SKM-1 treated with dmso at 0.1 percent for 144 hours (cell line): ENCODE measurements at regions not wholly inside any gene's neighbourhood (a gene's known extent, or its start where the extent isn't known, plus 50 kb on each side); places are given as distances from the start of the nearest gene placed in this dataset.
"Not testable (repeated sequence)": the region's sequence is repeated elsewhere in the genome, so short reads cannot be mapped to it uniquely, and the experiment has no call there.

Experiments
- DNase-seq: peaks from one replicate; lab custom pipeline; 2025; ENCODE audit not compliant: unreplicated experiment; lab: John Stamatoyannopoulos, UW

- DNase-seq = no peak
Observed at GRCh38 chr11:116384876-116385275, 387.9 kb downstream of the BUD13 start.

GRCh38 chr11:116384407-116384806 lies 388.4 kb downstream of the BUD13 start:
- no peak for DNase-seq

GRCh38 chr11:116379185-116379828 lies 393.5 kb downstream of the BUD13 start:
- no peak for DNase-seq

GRCh38 chr11:116376547-116376946 lies 396.2 kb downstream of the BUD13 start:
- no peak for DNase-seq

- DNase-seq = no peak
Observed at GRCh38 chr11:116376054-116376453, 396.7 kb downstream of the BUD13 start.

GRCh38 chr11:116375221-116375620 lies 397.6 kb downstream of the BUD13 start:
- no peak for DNase-seq

- no peak for DNase-seq
Observed at GRCh38 chr11:116374085-116374484, 398.7 kb downstream of the BUD13 start.

- no peak for DNase-seq
Observed at GRCh38 chr11:116373104-116373944, 399.5 kb downstream of the BUD13 start.

- no peak for DNase-seq
Observed at GRCh38 chr11:116371146-116371545, 401.6 kb downstream of the BUD13 start.

- DNase-seq = no peak
Observed at GRCh38 chr11:116368784-116369183, 404.0 kb downstream of the BUD13 start.

- no peak for DNase-seq
Observed at GRCh38 chr11:116366980-116367645, 405.7 kb downstream of the BUD13 start.

GRCh38 chr11:116366451-116366850 lies 406.3 kb downstream of the BUD13 start:
- no peak for DNase-seq

GRCh38 chr11:116364925-116365324 lies 407.9 kb downstream of the BUD13 start:
- DNase-seq = not testable (repeated sequence)

- DNase-seq = no peak
Observed at GRCh38 chr11:116364348-116364747, 408.4 kb downstream of the BUD13 start.

- DNase-seq = no peak
Observed at GRCh38 chr11:116360221-116360941, 412.4 kb downstream of the BUD13 start.

- no peak for DNase-seq
Observed at GRCh38 chr11:116357784-116358544, 414.8 kb downstream of the BUD13 start.

GRCh38 chr11:116356451-116356850 lies 416.3 kb downstream of the BUD13 start:
- no peak for DNase-seq

- no peak for DNase-seq
Observed at GRCh38 chr11:116355104-116355503, 417.7 kb downstream of the BUD13 start.

GRCh38 chr11:116353589-116353988 lies 419.2 kb downstream of the BUD13 start:
- no peak for DNase-seq

- DNase-seq = no peak
Observed at GRCh38 chr11:116352881-116353280, 419.9 kb downstream of the BUD13 start.

GRCh38 chr11:116348226-116348625 lies 424.6 kb downstream of the BUD13 start:
- DNase-seq = peak; percentile 57
